ENCODE measurements at regions not wholly inside any gene's neighbourhood (a gene's known extent, or its start where the extent isn't known, plus 50 kb on each side); places are given as distances from the start of the nearest gene placed in this dataset.

DNA sequence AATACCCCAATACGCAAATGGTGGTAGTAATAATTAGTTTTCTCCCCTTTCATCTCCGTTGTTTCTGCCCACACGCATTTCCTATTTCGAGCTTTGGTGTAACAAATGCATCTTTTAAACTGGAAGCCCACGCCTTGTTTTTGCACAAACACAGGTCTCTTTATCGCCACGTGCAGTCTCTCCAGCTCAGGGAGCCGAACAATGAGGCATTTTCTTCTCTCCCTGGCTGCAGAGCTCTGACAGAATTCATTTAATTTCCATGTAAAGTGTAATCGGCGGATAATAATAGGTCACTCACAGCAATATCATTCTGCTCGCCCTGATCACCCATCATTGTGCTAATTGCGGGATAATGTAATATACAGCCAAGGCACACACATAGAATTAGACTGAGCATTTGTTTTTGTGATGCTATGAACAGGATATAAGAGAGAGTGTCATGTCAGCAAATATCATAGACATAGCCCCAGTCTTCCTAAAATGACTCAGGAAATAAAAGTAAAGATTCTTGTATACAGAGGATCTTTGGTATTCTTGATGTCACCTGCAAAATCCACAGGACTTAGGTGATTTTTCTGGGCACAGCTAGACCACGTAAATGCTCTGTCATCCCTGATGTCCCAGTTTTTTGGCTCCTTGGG lies 452.6 kb upstream of the CDH11 start:
- no peak overlapping the region for H2AFZ ChIP-seq (ENCODE audit: low read depth, low read length, poor library complexity, severe bottlenecking)

More for the DNA sequence above, 452.6 kb upstream of the CDH11 start:
- H3K36me3 ChIP-seq (ENCODE audit: control insufficient read depth in 1 of 2, insufficient read depth in 2 of 2, low read length in 2 of 2), result no peaks in the 10 kb centered on the region
- no peak overlapping the region for H3K27ac ChIP-seq (ENCODE audit: low read depth, low read length)
- no peaks in the 10 kb centered on the region for H3K9me2 ChIP-seq (ENCODE audit: insufficient read depth)
- peaks cover 0 to 8% of the 10 kb centered on the region in 2 experiments; a peak in 2 of 4 replicates for H3K9me3 ChIP-seq (ENCODE audit: control insufficient read depth in 1 of 2, insufficient read depth in 1 of 2, low read depth in 1 of 2, low read length in 2 of 2)
- no peaks in the 10 kb centered on the region for H3K4me1 ChIP-seq (ENCODE audit: control insufficient read depth in 1 of 2, insufficient read depth in 2 of 2, low read length in 2 of 2)
- no peak overlapping the region for H3K9ac ChIP-seq (ENCODE audit: low read length)
- ChIA-PET POLR2A (no interaction called here), RAD21 (ENCODE audit: low non-redundant PET in 1 of 2, low total read pairs in 2 of 2, uncharacterized antibody in 2 of 2, unreplicated experiment in 2 of 2) (no interaction called here), CTCF (no interaction called here)
- no peaks in the 10 kb centered on the region for H3K27me3 ChIP-seq (ENCODE audit: insufficient read depth, low read length)
- no peak for TF ChIP-seq EGR1 (IDR thresholded peaks at IDR 0.05; ENCODE audit: low read depth)
- no peak for TF ChIP-seq ZFX (IDR thresholded peaks at IDR 0.05)
- no peak for TF ChIP-seq ZNF274 (IDR thresholded peaks at IDR 0.05; ENCODE audit: low read depth, low read length)
- TF ChIP-seq FOSL1 (IDR thresholded peaks at IDR 0.05; ENCODE audit: low read depth), result no peak
- TF ChIP-seq POLR2AphosphoS5 (IDR thresholded peaks at IDR 0.05; ENCODE audit: low read depth, low read length), result no peak
- no peak for TF ChIP-seq POLR2A (IDR thresholded peaks at IDR 0.05; ENCODE audit: borderline replicate concordance, extremely low read depth, insufficient read depth, insufficient read length)
- TF ChIP-seq, protein P1, sequence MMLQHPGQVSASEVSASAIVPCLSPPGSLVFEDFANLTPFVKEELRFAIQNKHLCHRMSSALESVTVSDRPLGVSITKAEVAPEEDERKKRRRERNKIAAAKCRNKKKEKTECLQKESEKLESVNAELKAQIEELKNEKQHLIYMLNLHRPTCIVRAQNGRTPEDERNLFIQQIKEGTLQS (IDR thresholded peaks at IDR 0.05), result no peak
- TF ChIP-seq, protein P2, sequence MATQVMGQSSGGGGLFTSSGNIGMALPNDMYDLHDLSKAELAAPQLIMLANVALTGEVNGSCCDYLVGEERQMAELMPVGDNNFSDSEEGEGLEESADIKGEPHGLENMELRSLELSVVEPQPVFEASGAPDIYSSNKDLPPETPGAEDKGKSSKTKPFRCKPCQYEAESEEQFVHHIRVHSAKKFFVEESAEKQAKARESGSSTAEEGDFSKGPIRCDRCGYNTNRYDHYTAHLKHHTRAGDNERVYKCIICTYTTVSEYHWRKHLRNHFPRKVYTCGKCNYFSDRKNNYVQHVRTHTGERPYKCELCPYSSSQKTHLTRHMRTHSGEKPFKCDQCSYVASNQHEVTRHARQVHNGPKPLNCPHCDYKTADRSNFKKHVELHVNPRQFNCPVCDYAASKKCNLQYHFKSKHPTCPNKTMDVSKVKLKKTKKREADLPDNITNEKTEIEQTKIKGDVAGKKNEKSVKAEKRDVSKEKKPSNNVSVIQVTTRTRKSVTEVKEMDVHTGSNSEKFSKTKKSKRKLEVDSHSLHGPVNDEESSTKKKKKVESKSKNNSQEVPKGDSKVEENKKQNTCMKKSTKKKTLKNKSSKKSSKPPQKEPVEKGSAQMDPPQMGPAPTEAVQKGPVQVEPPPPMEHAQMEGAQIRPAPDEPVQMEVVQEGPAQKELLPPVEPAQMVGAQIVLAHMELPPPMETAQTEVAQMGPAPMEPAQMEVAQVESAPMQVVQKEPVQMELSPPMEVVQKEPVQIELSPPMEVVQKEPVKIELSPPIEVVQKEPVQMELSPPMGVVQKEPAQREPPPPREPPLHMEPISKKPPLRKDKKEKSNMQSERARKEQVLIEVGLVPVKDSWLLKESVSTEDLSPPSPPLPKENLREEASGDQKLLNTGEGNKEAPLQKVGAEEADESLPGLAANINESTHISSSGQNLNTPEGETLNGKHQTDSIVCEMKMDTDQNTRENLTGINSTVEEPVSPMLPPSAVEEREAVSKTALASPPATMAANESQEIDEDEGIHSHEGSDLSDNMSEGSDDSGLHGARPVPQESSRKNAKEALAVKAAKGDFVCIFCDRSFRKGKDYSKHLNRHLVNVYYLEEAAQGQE (IDR thresholded peaks at IDR 0.05; ENCODE audit: low read depth), result no peak
- TF ChIP-seq, protein P3, sequence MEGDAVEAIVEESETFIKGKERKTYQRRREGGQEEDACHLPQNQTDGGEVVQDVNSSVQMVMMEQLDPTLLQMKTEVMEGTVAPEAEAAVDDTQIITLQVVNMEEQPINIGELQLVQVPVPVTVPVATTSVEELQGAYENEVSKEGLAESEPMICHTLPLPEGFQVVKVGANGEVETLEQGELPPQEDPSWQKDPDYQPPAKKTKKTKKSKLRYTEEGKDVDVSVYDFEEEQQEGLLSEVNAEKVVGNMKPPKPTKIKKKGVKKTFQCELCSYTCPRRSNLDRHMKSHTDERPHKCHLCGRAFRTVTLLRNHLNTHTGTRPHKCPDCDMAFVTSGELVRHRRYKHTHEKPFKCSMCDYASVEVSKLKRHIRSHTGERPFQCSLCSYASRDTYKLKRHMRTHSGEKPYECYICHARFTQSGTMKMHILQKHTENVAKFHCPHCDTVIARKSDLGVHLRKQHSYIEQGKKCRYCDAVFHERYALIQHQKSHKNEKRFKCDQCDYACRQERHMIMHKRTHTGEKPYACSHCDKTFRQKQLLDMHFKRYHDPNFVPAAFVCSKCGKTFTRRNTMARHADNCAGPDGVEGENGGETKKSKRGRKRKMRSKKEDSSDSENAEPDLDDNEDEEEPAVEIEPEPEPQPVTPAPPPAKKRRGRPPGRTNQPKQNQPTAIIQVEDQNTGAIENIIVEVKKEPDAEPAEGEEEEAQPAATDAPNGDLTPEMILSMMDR (IDR thresholded peaks at IDR 0.05 in 2 of 3, conservative IDR thresholded peaks at IDR 0.05 in 1 of 3; ENCODE audit: borderline replicate concordance in 1 of 3, insufficient read depth in 1 of 3, low read depth in 2 of 3, low read length in 2 of 3), result no peak
- no peak for TF ChIP-seq ELF1 (IDR thresholded peaks at IDR 0.05; ENCODE audit: borderline replicate concordance, low read depth)
- BruUV-seq (replicated peaks), result no TSS peak
- H3K4me2 ChIP-seq (ENCODE audit: low read length), result no peak overlapping the region
- no peak for ATAC-seq
- intact Hi-C loops (cut with micrococcal nuclease), result no loop called here
- H4K20me1 ChIP-seq (ENCODE audit: insufficient read depth), result no peaks in the 10 kb centered on the region
- no peak for DNase-seq (ENCODE audit: low read depth, low spot score)
- H3K79me2 ChIP-seq (ENCODE audit: insufficient read depth, low read length), result no peaks in the 10 kb centered on the region
- H3K4me3 ChIP-seq (replicated peaks in 1 of 2; ENCODE audit: low read depth in 1 of 2, low read length in 2 of 2), result no peak overlapping the region
